ENCODE measurements at regions not wholly inside any gene's neighbourhood (a gene's known extent, or its start where the extent isn't known, plus 50 kb on each side); places are given as distances from the start of the nearest gene placed in this dataset.

DNA sequence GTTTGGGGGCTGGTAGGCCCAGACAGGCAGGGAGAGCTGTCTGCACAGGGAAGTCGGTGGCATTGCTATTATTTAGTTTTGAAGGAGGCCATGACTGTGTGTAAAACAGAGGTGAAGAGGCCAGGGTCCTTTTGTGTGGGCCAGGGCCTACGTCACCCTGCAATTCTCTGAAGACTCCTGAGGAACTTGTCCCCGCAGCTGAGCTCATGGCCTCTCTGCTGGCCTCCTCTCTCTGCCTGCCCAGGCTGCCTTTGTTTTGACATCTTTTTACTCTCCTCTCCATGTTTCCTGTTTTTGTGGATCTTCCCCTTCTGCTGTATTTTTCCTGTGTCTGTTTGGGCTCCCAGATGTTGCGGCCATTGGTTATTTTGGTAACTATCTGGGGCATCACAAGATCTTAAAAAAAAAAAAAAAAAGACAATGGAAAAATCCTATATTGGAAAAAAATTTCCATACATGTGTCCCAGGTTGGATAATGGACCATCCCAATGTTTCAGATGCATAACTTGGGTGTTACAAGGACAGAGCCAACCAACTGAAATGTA lies 280.7 kb downstream of the RPS6KC1 start:
- TF ChIP-seq, protein P1, sequence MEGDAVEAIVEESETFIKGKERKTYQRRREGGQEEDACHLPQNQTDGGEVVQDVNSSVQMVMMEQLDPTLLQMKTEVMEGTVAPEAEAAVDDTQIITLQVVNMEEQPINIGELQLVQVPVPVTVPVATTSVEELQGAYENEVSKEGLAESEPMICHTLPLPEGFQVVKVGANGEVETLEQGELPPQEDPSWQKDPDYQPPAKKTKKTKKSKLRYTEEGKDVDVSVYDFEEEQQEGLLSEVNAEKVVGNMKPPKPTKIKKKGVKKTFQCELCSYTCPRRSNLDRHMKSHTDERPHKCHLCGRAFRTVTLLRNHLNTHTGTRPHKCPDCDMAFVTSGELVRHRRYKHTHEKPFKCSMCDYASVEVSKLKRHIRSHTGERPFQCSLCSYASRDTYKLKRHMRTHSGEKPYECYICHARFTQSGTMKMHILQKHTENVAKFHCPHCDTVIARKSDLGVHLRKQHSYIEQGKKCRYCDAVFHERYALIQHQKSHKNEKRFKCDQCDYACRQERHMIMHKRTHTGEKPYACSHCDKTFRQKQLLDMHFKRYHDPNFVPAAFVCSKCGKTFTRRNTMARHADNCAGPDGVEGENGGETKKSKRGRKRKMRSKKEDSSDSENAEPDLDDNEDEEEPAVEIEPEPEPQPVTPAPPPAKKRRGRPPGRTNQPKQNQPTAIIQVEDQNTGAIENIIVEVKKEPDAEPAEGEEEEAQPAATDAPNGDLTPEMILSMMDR (IDR thresholded peaks at IDR 0.05; ENCODE audit: poor library complexity): no peak
- no peak for TF ChIP-seq EZH2 (IDR thresholded peaks at IDR 0.05; ENCODE audit: borderline replicate concordance)
- no peak for TF ChIP-seq EZH2phosphoT487 (IDR thresholded peaks at IDR 0.05; ENCODE audit: low read depth, severe bottlenecking, unreplicated experiment)

All from hepatocyte (in vitro differentiated cells).